ENCODE measurements at regions not wholly inside any gene's neighbourhood (a gene's known extent, or its start where the extent isn't known, plus 50 kb on each side); places are given as distances from the start of the nearest gene placed in this dataset.

- TF ChIP-seq CTCF (IDR thresholded peaks at IDR 0.05; ENCODE audit: extremely low read depth, low read depth, low read length), result no peak
- Histone ChIP-seq H3K27me3 (ENCODE audit: insufficient read depth, low read length) (no peaks in the 10 kb centered on the region), H3K4me2 (ENCODE audit: insufficient read depth, low read length) (no peak overlapping the region), H3K27ac (ENCODE audit: low read depth, low read length) (no peak overlapping the region), H3K79me2 (ENCODE audit: insufficient read depth, low read length) (no peaks in the 10 kb centered on the region), H3K4me1 (ENCODE audit: insufficient read depth, low read length) (peaks cover 28% of the 10 kb centered on the region), H4K20me1 (ENCODE audit: insufficient read depth, low read length) (no peaks in the 10 kb centered on the region), H3K9me3 (ENCODE audit: low read depth, low read length) (no peaks in the 10 kb centered on the region), H3K4me3 (ENCODE audit: insufficient read depth, low read length) (no peak overlapping the region), H2AFZ (ENCODE audit: low read length) (peak overlapping the region; percentile 11), H3K36me3 (ENCODE audit: insufficient read depth, low read length) (no peaks in the 10 kb centered on the region)
- DNase-seq (ENCODE audit: insufficient read length, low spot score, missing footprints), result no peak
Measured at GRCh38 chr7:46032353-46032752, 111.3 kb upstream of the IGFBP3 start.

GRCh38 chr7:46029111-46029704 lies 108.1 kb upstream of the IGFBP3 start:
- TF ChIP-seq CTCF (IDR thresholded peaks at IDR 0.05; ENCODE audit: extremely low read depth, low read depth, low read length), result no peak

GRCh38 chr7:46028246-46028645 lies 107.2 kb upstream of the IGFBP3 start:
- TF ChIP-seq CTCF (IDR thresholded peaks at IDR 0.05; ENCODE audit: extremely low read depth, low read depth, low read length), result no peak
- Histone ChIP-seq H3K79me2 (ENCODE audit: insufficient read depth, low read length) (no peaks in the 10 kb centered on the region), H3K36me3 (ENCODE audit: insufficient read depth, low read length) (no peaks in the 10 kb centered on the region), H4K20me1 (ENCODE audit: insufficient read depth, low read length) (no peaks in the 10 kb centered on the region), H3K9me3 (ENCODE audit: low read depth, low read length) (no peaks in the 10 kb centered on the region), H3K4me2 (ENCODE audit: insufficient read depth, low read length) (no peak overlapping the region), H3K4me1 (ENCODE audit: insufficient read depth, low read length) (peaks cover 6% of the 10 kb centered on the region), H2AFZ (ENCODE audit: low read length) (peak overlapping the region; percentile 15), H3K27me3 (ENCODE audit: insufficient read depth, low read length) (no peaks in the 10 kb centered on the region), H3K27ac (ENCODE audit: low read depth, low read length) (no peak overlapping the region), H3K4me3 (ENCODE audit: insufficient read depth, low read length) (no peak overlapping the region)
- DNase-seq (ENCODE audit: insufficient read length, low spot score, missing footprints), result no peak

More at GRCh38 chr7:46029111-46029704, 108.1 kb upstream of the IGFBP3 start:
- no peak overlapping the region for H3K4me2 ChIP-seq (ENCODE audit: insufficient read depth, low read length)
- H2AFZ ChIP-seq (ENCODE audit: low read length), result no peak overlapping the region
- no peaks in the 10 kb centered on the region for H3K36me3 ChIP-seq (ENCODE audit: insufficient read depth, low read length)
- no peaks in the 10 kb centered on the region for H3K79me2 ChIP-seq (ENCODE audit: insufficient read depth, low read length)
- DNase-seq (ENCODE audit: insufficient read length, low spot score, missing footprints), result no peak
- no peak overlapping the region for H3K4me3 ChIP-seq (ENCODE audit: insufficient read depth, low read length)
- no peak overlapping the region for H3K27ac ChIP-seq (ENCODE audit: low read depth, low read length)
- peaks cover 16% of the 10 kb centered on the region for H3K4me1 ChIP-seq (ENCODE audit: insufficient read depth, low read length)
- H4K20me1 ChIP-seq (ENCODE audit: insufficient read depth, low read length), result no peaks in the 10 kb centered on the region
- no peaks in the 10 kb centered on the region for H3K9me3 ChIP-seq (ENCODE audit: low read depth, low read length)
- H3K27me3 ChIP-seq (ENCODE audit: insufficient read depth, low read length), result no peaks in the 10 kb centered on the region

- no peaks in the 10 kb centered on the region for H3K9me3 ChIP-seq (ENCODE audit: low read depth, low read length)
- H2AFZ ChIP-seq (ENCODE audit: low read length), result no peak overlapping the region
- no peak overlapping the region for H3K27ac ChIP-seq (ENCODE audit: low read depth, low read length)
- peaks cover 3% of the 10 kb centered on the region for H3K4me1 ChIP-seq (ENCODE audit: insufficient read depth, low read length)
- H4K20me1 ChIP-seq (ENCODE audit: insufficient read depth, low read length), result no peaks in the 10 kb centered on the region
- no peak overlapping the region for H3K4me2 ChIP-seq (ENCODE audit: insufficient read depth, low read length)
- no peak overlapping the region for H3K4me3 ChIP-seq (ENCODE audit: insufficient read depth, low read length)
- H3K36me3 ChIP-seq (ENCODE audit: insufficient read depth, low read length), result no peaks in the 10 kb centered on the region
- no peaks in the 10 kb centered on the region for H3K27me3 ChIP-seq (ENCODE audit: insufficient read depth, low read length)
- TF ChIP-seq CTCF (IDR thresholded peaks at IDR 0.05; ENCODE audit: extremely low read depth, low read depth, low read length), result no peak
- DNase-seq (ENCODE audit: insufficient read length, low spot score, missing footprints), result no peak
- H3K79me2 ChIP-seq (ENCODE audit: insufficient read depth, low read length), result no peaks in the 10 kb centered on the region
Measured at GRCh38 chr7:46026741-46027140, 105.7 kb upstream of the IGFBP3 start.

All from osteoblast (primary cell).